Thyroid gland (tissue), 4 donors: ENCODE measurements at regions not wholly inside any gene's neighbourhood (a gene's known extent, or its start where the extent isn't known, plus 50 kb on each side); places are given as distances from the start of the nearest gene placed in this dataset.

ENCODE experiments used
- DNase-seq, 2 donors: peaks; one replicate each; pipeline ENCODE4 v3.0.0-alpha.2; 2019
- H3K27ac ChIP-seq, 3 donors: fragments of 200-600 bp; sonication (generic); 1 replicate in 2 of 3; 2 replicates in 1 of 3; pipeline ENCODE4 v1.5.1; 2016 to 2019; ENCODE audit warnings: mild to moderate bottlenecking in 1 of 3, moderate library complexity in 1 of 3
- H3K27me3 ChIP-seq: fragments of 200-600 bp; sonication (generic); one replicate; pipeline ENCODE4 v1.5.1; 2019
- H3K36me3 ChIP-seq, 2 donors: fragments of 200-600 bp; sonication (generic); one replicate each; pipeline ENCODE4 v1.5.1; 2016 to 2019
- H3K4me1 ChIP-seq, 2 donors: fragments of 200-600 bp; sonication (generic); one replicate each; pipeline ENCODE4 v1.5.1; 2017 to 2019
- H3K4me3 ChIP-seq, 3 donors: fragments of 200-600 bp; sonication (generic); replicated peaks in 1 of 3; 1 replicate in 2 of 3; 2 replicates in 1 of 3; pipeline ENCODE4 v1.5.1; 2016; ENCODE audit warnings: mild to moderate bottlenecking in 1 of 3
- H3K9me3 ChIP-seq: fragments of 200-600 bp; sonication (generic); one replicate; pipeline ENCODE4 v1.5.1; 2017
- CTCF ChIP-seq, 6 experiments: fragments of 200-600 bp in 3 of 6; fragments of 450-650 bp in 3 of 6; sonication (generic) in 3 of 6; IDR thresholded peaks; one replicate each; pipeline ENCODE4 v1.5.1; 2016 to 2019; ENCODE audit warnings: antibody characterized with exemption in 6 of 6, mild to moderate bottlenecking in 2 of 6, inconsistent platforms in 1 of 6, moderate library complexity in 1 of 6
- POLR2A ChIP-seq, 2 donors: fragments of 450-650 bp; IDR thresholded peaks; one replicate each; pipeline ENCODE4 v1.6.1; 2017; ENCODE audit warnings: antibody characterized with exemption in 2 of 2, mild to moderate bottlenecking in 2 of 2, moderate library complexity in 1 of 2
- WGBS, 2 donors: methylation state at CpG; one replicate each; pipeline ENCODE4 v1.1.5; 2017; 5-methylcytosine and 5-hydroxymethylcytosine counted together
- intact Hi-C: fragments of 100-400 bp; cut with DNase I; formaldehyde crosslinking; loops from one replicate; pipeline ENCODE4 v1.15.1; 2023

GRCh38 chr5:141800617-141801016 is 77.6 kb downstream of the PCDH1 start:
- intact Hi-C loops, result no loop called here
- Histone ChIP-seq H3K27ac (no peak overlapping the region), H3K4me3 (no peak overlapping the region), H3K27me3 (no peaks in the 10 kb centered on the region), H3K9me3 (no peaks in the 10 kb centered on the region), H3K4me1 (peaks cover 0 to 5% of the 10 kb centered on the region in 2 donors), H3K36me3 (no peaks in the 10 kb centered on the region)
- 66 to 82% methylated on average over 6 of the region's 6 CpGs for WGBS, 2 donors
- TF ChIP-seq CTCF (IDR thresholded peaks at IDR 0.05), result no peak
- TF ChIP-seq POLR2A (IDR thresholded peaks at IDR 0.05), result no peak
- no peak for DNase-seq

- Histone ChIP-seq H3K4me3 (no peak overlapping the region), H3K27me3 (no peaks in the 10 kb centered on the region), H3K4me1 (peaks cover 0 to 4% of the 10 kb centered on the region in 2 donors), H3K27ac (no peak overlapping the region), H3K9me3 (no peaks in the 10 kb centered on the region), H3K36me3 (no peaks in the 10 kb centered on the region)
- WGBS, 2 donors, result 85 to 86% methylated on average over 7 of the region's 7 CpGs
- no peak for DNase-seq
- TF ChIP-seq CTCF (IDR thresholded peaks at IDR 0.05), result no peak
- intact Hi-C loops, result no loop called here
Measured at GRCh38 chr5:141799507-141800167, 78.6 kb downstream of the PCDH1 start.

- no peaks in the 10 kb centered on the region for H3K9me3 ChIP-seq
- 0 to 25% methylated on average over 1 of the region's 1 CpG for WGBS, 2 donors
Measured at GRCh38 chr5:141797425-141797824, 80.8 kb downstream of the PCDH1 start.

GRCh38 chr5:141795421-141795820 is 82.8 kb downstream of the PCDH1 start:
- WGBS, 2 donors, result 85 to 92% methylated on average over 5 of the region's 5 CpGs
- Histone ChIP-seq H3K27ac (no peak overlapping the region), H3K4me1 (no peaks in the 10 kb centered on the region), H3K4me3 (no peak overlapping the region), H3K9me3 (no peaks in the 10 kb centered on the region), H3K27me3 (no peaks in the 10 kb centered on the region), H3K36me3 (no peaks in the 10 kb centered on the region)
- intact Hi-C loops, result no loop called here
- TF ChIP-seq CTCF (IDR thresholded peaks at IDR 0.05) (no peak), POLR2A (IDR thresholded peaks at IDR 0.05) (no peak)
- DNase-seq, result no peak

More at GRCh38 chr5:141797425-141797824, 80.8 kb downstream of the PCDH1 start:
- no peak for TF ChIP-seq POLR2A (IDR thresholded peaks at IDR 0.05)
- no peak for TF ChIP-seq CTCF (IDR thresholded peaks at IDR 0.05)
- Histone ChIP-seq H3K4me1 (no peaks in the 10 kb centered on the region), H3K27me3 (no peaks in the 10 kb centered on the region), H3K27ac (no peak overlapping the region), H3K36me3 (no peaks in the 10 kb centered on the region), H3K4me3 (no peak overlapping the region)
- DNase-seq, result no peak
- intact Hi-C loops, result no loop called here

GRCh38 chr5:141793881-141794280 is 84.3 kb downstream of the PCDH1 start:
- WGBS, 2 donors, result 73 to 76% methylated on average over 4 of the region's 4 CpGs

More at GRCh38 chr5:141793881-141794280, 84.3 kb downstream of the PCDH1 start:
- no peaks in the 10 kb centered on the region for H3K4me1 ChIP-seq
- intact Hi-C loops, result no loop called here
- no peaks in the 10 kb centered on the region for H3K36me3 ChIP-seq
- no peak overlapping the region for H3K27ac ChIP-seq
- H3K4me3 ChIP-seq, result no peak overlapping the region
- no peak for DNase-seq
- no peaks in the 10 kb centered on the region for H3K9me3 ChIP-seq
- no peaks in the 10 kb centered on the region for H3K27me3 ChIP-seq
- no peak for TF ChIP-seq CTCF (IDR thresholded peaks at IDR 0.05)
- TF ChIP-seq POLR2A (IDR thresholded peaks at IDR 0.05), result no peak
